ENCODE measurements at regions not wholly inside any gene's neighbourhood (a gene's known extent, or its start where the extent isn't known, plus 50 kb on each side); places are given as distances from the start of the nearest gene placed in this dataset.
"Not testable (repeated sequence)": the region's sequence is repeated elsewhere in the genome, so short reads cannot be mapped to it uniquely, and the experiment has no call there.

DNA sequence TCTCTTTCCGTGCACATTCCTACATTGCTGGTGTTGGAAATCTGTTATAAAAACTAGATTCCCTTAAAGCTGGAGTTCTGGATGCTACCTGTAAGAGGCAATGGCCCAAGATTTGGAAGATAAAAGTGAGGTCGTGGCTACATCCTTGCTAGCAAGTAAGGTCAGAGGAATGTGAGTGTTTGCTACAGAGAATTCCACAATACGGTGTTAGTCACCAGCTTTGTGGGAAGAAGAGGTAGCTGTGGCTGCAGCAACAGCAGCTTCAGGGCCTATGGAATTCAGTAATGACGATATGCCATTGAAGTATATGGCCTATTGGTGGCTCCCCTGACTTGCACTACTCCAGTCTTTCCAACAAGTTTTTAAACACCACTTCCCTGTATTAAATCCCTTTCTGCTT is 227.7 kb upstream of the TMEM260 start:
- H3K4me3 Mint-ChIP-seq: no peak overlapping the region
- no peaks in the 10 kb centered on the region for H3K9me3 Mint-ChIP-seq
- no peak overlapping the region for H3K27ac Mint-ChIP-seq
- no peaks in the 10 kb centered on the region for H3K36me3 Mint-ChIP-seq
- ATAC-seq (no peak), DNase-seq (ENCODE audit: low spot score in 2 of 2) (no peak)
- H3K4me1 Mint-ChIP-seq: no peaks in the 10 kb centered on the region

DNA sequence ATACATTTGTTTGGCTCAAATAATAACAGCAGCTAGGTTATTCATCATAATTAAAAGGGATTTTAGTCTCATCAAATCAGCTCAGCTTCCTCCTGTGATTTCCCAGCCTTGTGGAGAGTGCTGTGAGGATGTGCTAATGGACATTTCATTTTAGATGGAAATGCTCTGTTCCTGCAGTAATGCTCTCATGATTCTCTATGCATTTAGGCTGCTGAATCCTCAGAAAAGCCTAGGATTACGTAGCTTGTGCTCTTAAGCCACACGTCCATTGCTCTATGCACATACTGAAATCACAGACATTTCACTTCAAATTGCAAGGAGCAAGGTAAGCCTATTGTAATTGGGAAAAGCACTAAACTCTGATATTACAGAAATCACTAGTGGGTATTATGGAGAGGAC is 226.6 kb upstream of the TMEM260 start:
- Mint-ChIP-seq H3K36me3 (no peaks in the 10 kb centered on the region), H3K9me3 (no peaks in the 10 kb centered on the region), H3K27ac (no peak overlapping the region)

DNA sequence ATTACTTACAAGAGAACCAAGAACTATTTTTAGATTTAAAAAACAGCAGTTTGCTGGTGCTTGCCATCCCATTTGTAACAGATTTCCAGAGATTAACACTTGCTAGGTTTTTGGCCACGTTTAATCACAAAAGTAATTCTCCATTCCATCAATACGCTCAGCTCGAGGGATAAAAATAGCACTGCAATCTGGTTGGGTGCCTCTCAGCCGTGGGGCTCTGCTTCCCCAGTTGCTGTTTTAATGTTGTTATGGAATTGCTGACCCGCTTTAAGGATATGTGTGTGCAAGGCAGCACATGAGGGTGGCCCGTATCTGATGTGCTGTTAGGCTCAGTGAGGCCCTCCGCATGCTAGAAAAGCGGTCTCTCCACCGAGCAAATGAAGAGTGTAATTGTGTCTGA is 222.2 kb upstream of the TMEM260 start:
- DNase-seq (ENCODE audit: low spot score in 2 of 2) (no peak), ATAC-seq (no peak)
- Mint-ChIP-seq H3K4me3 (no peak overlapping the region), H3K9me3 (no peaks in the 10 kb centered on the region), H3K4me1 (no peaks in the 10 kb centered on the region), H3K36me3 (no peaks in the 10 kb centered on the region), H3K27ac (no peak overlapping the region)

More for the DNA sequence above, 226.6 kb upstream of the TMEM260 start:
- H3K4me3 Mint-ChIP-seq: no peak overlapping the region
- no peaks in the 10 kb centered on the region for H3K4me1 Mint-ChIP-seq
- no peak for ATAC-seq
- no peak for DNase-seq (ENCODE audit: low spot score in 2 of 2)

DNA sequence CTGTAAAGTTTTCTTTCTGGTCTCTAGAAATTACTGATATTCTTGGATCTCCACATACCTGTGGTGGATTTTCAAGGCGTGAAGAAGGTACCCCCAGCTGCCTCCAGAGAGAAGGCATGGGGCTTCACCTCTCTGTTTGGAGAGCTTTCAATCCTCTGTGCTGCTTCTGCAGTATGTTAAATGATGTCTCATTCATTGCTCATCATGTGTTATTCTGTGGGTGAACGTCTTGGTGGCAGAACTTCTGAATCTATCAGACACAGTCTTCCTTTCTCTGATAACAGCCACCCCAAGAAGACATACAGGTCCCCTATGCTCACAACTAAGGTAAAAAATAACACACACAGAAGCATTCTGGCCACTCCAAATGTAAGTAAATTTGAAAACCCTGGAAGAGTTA is 221.3 kb upstream of the TMEM260 start:
- peak; percentile 80 for ATAC-seq
- no peaks in the 10 kb centered on the region for H3K9me3 Mint-ChIP-seq

DNA sequence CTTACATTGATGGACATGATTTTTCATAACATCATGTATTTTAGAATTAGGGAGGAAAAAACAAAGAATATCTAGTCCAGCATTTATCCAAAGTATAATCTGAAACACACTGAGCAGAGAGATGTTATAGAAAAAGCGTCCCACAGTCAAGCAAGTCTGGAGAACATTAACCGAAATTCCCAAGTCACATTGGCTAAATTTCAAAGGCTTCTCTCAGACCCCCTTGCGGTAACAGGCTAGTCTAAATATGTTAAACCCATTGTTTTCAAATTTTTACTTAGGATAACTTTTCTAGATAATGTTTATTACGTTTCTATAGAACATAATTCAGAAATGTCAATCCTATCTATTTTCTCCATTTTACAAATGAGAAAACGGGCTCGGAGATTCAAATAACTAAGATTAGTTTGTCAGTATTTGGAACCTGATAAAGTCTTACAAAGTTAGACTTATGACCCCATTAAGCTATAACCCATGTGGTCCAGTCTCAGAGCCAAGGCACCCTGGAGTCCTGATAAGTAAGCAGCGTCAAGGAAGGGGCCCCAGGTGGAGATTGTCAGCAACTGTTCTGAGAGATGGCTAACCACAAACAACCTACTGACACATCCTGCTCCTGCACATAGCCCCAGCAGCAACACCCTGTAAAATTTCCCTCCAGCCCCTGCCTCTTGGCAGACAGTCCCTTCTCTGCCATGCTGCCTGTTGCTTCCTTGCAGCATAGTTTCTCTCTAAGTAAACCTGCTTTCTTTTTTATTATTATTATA is 220.6 kb upstream of the TMEM260 start:
- no peaks in the 10 kb centered on the region for H3K9me3 Mint-ChIP-seq
- DNase-seq (ENCODE audit: low spot score in 2 of 2) (no peak), ATAC-seq (peak; percentile 93)
- no peak overlapping the region for H3K4me3 Mint-ChIP-seq
- H3K4me1 Mint-ChIP-seq: no peaks in the 10 kb centered on the region
- H3K36me3 Mint-ChIP-seq: no peaks in the 10 kb centered on the region
- no peak overlapping the region for H3K27ac Mint-ChIP-seq

More for the DNA sequence above, 221.3 kb upstream of the TMEM260 start:
- no peak overlapping the region for H3K4me3 Mint-ChIP-seq
- no peaks in the 10 kb centered on the region for H3K4me1 Mint-ChIP-seq
- DNase-seq (ENCODE audit: low spot score in 2 of 2): no peak
- no peak overlapping the region for H3K27ac Mint-ChIP-seq
- no peaks in the 10 kb centered on the region for H3K36me3 Mint-ChIP-seq

DNA sequence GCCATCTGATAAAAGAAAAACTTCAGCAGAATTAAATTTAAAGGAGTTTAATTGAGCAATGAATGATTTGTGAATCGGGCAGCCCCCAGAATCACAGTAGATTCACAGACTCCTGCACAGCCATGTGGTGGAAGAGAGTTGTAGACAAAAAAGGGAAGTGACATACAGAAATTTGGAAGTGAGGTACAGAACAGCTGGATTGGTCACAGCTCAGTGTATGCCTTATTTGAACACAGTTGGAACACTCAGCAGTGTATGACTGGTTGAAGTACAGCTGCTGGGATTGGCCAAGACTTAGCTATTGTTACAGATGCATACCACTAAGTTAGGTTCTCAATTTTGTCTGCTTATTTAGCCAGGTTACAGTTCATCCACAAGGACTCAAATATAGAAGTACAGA is 213.9 kb upstream of the TMEM260 start:
- not testable (repeated sequence) for H3K9me3 Mint-ChIP-seq; DNase-seq (ENCODE audit: low spot score in 2 of 2); ATAC-seq; H3K4me1 Mint-ChIP-seq; H3K36me3 Mint-ChIP-seq; H3K27ac Mint-ChIP-seq; H3K4me3 Mint-ChIP-seq

- DNase-seq (ENCODE audit: low spot score in 2 of 2) (no peak), ATAC-seq (no peak)
- Mint-ChIP-seq H3K4me3 (no peak overlapping the region), H3K36me3 (no peaks in the 10 kb centered on the region), H3K27ac (no peak overlapping the region), H3K4me1 (no peaks in the 10 kb centered on the region), H3K9me3 (peaks cover 12% of the 10 kb centered on the region)
Measured at GRCh38 chr14:56367416-56367815, 212.2 kb upstream of the TMEM260 start.

- no peak overlapping the region for H3K4me3 Mint-ChIP-seq
- H3K27ac Mint-ChIP-seq: no peak overlapping the region
- H3K4me1 Mint-ChIP-seq: no peaks in the 10 kb centered on the region
- DNase-seq (ENCODE audit: low spot score in 2 of 2) (no peak), ATAC-seq (no peak)
- H3K9me3 Mint-ChIP-seq: peaks cover 15% of the 10 kb centered on the region
- no peaks in the 10 kb centered on the region for H3K36me3 Mint-ChIP-seq
Measured at GRCh38 chr14:56371737-56372136, 207.9 kb upstream of the TMEM260 start.

- Mint-ChIP-seq H3K27ac (no peak overlapping the region), H3K9me3 (peaks cover 15% of the 10 kb centered on the region), H3K36me3 (no peaks in the 10 kb centered on the region), H3K4me3 (no peak overlapping the region), H3K4me1 (no peaks in the 10 kb centered on the region)
- ATAC-seq (no peak), DNase-seq (ENCODE audit: low spot score in 2 of 2) (no peak)
Measured at GRCh38 chr14:56374421-56374820, 205.2 kb upstream of the TMEM260 start.

- Mint-ChIP-seq H3K27ac (no peak overlapping the region), H3K36me3 (no peaks in the 10 kb centered on the region), H3K9me3 (no peaks in the 10 kb centered on the region), H3K4me3 (no peak overlapping the region), H3K4me1 (no peaks in the 10 kb centered on the region)
- ATAC-seq (no peak), DNase-seq (ENCODE audit: low spot score in 2 of 2) (no peak)
Measured at GRCh38 chr14:56378046-56378445, 201.6 kb upstream of the TMEM260 start.

- Mint-ChIP-seq H3K4me3 (no peak overlapping the region), H3K9me3 (no peaks in the 10 kb centered on the region), H3K36me3 (no peaks in the 10 kb centered on the region), H3K27ac (no peak overlapping the region), H3K4me1 (no peaks in the 10 kb centered on the region)
- DNase-seq (ENCODE audit: low spot score in 2 of 2) (no peak), ATAC-seq (no peak)
Measured at GRCh38 chr14:56378475-56378877, 201.1 kb upstream of the TMEM260 start.

DNA sequence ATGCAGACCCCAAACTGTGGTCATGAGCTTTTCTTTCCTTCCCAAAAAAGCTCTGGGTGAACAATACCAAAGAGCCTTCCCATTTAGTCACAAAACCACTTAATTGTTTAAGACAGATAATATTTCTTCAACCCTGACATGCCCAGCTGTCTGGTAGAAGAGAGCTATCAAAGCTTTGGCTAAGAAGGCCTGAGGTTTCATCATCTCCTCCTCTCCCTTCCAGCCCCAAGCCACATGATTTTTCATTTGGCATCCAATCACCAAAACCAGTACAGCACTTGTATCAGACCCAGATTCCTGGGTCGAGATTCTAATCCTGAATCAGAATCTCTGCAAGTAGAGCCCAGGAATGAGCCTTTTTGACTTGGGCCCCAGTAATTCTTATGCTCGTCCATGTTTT is 199.6 kb upstream of the TMEM260 start:
- H3K36me3 Mint-ChIP-seq: no peaks in the 10 kb centered on the region
- H3K4me3 Mint-ChIP-seq: no peak overlapping the region
- DNase-seq (ENCODE audit: low spot score in 2 of 2) (no peak), ATAC-seq (no peak)
- H3K27ac Mint-ChIP-seq: no peak overlapping the region
- H3K9me3 Mint-ChIP-seq: peaks cover 3% of the 10 kb centered on the region
- no peaks in the 10 kb centered on the region for H3K4me1 Mint-ChIP-seq

- ATAC-seq: no peak
- Mint-ChIP-seq H3K4me3 (no peak overlapping the region), H3K27ac (no peak overlapping the region), H3K4me1 (no peaks in the 10 kb centered on the region), H3K9me3 (peaks cover 20% of the 10 kb centered on the region), H3K36me3 (no peaks in the 10 kb centered on the region)
- no peak for DNase-seq (ENCODE audit: low spot score in 2 of 2)
Measured at GRCh38 chr14:56386024-56386423, 193.6 kb upstream of the TMEM260 start.

DNA sequence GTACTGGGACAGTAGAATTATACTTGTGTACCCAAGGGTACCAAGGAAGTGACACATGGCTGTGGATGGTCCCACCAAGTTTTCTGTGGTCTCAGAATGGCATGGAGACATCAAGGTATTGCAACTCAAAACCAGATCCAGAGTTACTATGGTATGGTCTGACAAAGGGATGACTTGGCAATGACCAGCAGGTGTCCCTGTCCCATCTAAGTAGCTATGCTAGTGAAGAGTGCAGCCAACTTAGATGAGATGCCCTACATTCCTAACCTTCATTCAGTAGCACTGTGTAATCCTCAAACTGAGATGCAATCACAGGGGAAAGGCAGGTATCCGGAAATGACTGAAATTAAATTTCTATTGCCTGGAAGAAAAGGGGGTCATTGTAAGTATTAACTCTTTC is 188.7 kb upstream of the TMEM260 start:
- peaks cover 12% of the 10 kb centered on the region for H3K9me3 Mint-ChIP-seq
- no peak overlapping the region for H3K4me3 Mint-ChIP-seq
- no peak for DNase-seq (ENCODE audit: low spot score in 2 of 2)
- H3K27ac Mint-ChIP-seq: no peak overlapping the region
- H3K4me1 Mint-ChIP-seq: no peaks in the 10 kb centered on the region
- ATAC-seq: no peak
- no peaks in the 10 kb centered on the region for H3K36me3 Mint-ChIP-seq

- DNase-seq (ENCODE audit: low spot score in 2 of 2) (no peak), ATAC-seq (no peak)
- Mint-ChIP-seq H3K27ac (no peak overlapping the region), H3K4me1 (no peaks in the 10 kb centered on the region), H3K36me3 (no peaks in the 10 kb centered on the region), H3K9me3 (no peaks in the 10 kb centered on the region), H3K4me3 (no peak overlapping the region)
Measured at GRCh38 chr14:56394826-56395530, 184.6 kb upstream of the TMEM260 start.

DNA sequence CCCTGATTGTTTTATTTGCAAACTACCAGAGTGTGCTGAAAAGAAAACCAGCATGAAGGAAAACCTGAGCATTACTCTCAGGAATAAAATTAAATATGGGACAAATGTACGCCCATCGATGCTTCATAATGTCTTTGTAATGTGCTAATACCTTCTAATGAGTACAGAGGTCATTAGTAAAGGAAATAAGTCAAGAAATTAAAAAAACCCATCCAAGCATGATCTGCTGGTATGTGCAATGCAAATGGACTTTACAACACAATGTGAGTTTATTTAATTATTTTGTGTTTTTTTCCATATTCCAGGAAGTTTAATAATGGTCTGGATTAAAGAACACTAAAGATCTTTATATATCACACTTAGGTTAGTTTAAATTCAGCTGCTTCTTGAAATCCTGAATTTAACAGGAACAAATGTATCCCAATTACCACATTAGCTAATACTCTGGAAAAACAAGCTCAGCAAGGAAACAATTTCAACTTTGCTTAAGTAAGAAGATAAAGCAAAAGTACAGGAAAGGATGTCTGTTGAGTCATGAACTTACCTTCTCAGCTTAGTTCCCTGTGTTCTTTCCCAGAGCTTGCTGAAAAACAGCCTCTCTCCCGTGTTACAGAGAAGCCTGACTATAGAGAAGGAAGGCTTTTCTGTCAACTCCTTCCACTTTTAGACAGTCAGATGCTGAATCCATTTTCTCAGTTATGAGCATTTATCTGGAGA is 179.3 kb upstream of the TMEM260 start:
- H3K4me3 Mint-ChIP-seq: no peak overlapping the region
- no peaks in the 10 kb centered on the region for H3K36me3 Mint-ChIP-seq
- H3K27ac Mint-ChIP-seq: no peak overlapping the region
- no peaks in the 10 kb centered on the region for H3K4me1 Mint-ChIP-seq
- ATAC-seq: no peak
- H3K9me3 Mint-ChIP-seq: peaks cover 3% of the 10 kb centered on the region
- DNase-seq (ENCODE audit: low spot score in 2 of 2): no peak

All from stimulated activated effector memory CD8-positive, alpha-beta T cell treated with anti-CD3 and anti-CD28 coated beads, Interleukin-12 subunit alpha, Interleukin-12 subunit beta, amount 100 ng/mL, for 72 hours (primary cell).